Mesodermal cell (in vitro differentiated cells): ENCODE measurements at regions not wholly inside any gene's neighbourhood (a gene's known extent, or its start where the extent isn't known, plus 50 kb on each side); places are given as distances from the start of the nearest gene placed in this dataset.
"Not testable (repeated sequence)": the region's sequence is repeated elsewhere in the genome, so short reads cannot be mapped to it uniquely, and the experiment has no call there.

Experiments
- H3K27ac ChIP-seq: 2 replicates; pipeline ENCODE4 v1.7.0; 2013; ENCODE audit warnings: mild to moderate bottlenecking, low read depth, low read length, moderate library complexity; ENCODE audit not compliant: severe bottlenecking
- H3K36me3 ChIP-seq: 2 replicates; pipeline ENCODE4 v1.7.1; 2013; ENCODE audit warnings: mild to moderate bottlenecking, low read length, moderate library complexity; ENCODE audit not compliant: control insufficient read depth, insufficient read depth
- H3K4me1 ChIP-seq: one replicate; pipeline ENCODE4 v1.7.1; 2013; ENCODE audit warnings: mild to moderate bottlenecking, low read length; ENCODE audit not compliant: insufficient read depth, control insufficient read depth, poor library complexity, severe bottlenecking
- H3K4me3 ChIP-seq: 2 replicates; pipeline ENCODE4 v1.7.0; 2013; ENCODE audit warnings: low read length, control low read depth, mild to moderate bottlenecking; ENCODE audit not compliant: insufficient read depth, poor library complexity, severe bottlenecking; ENCODE audit errors: extremely low read depth
- H3K9me3 ChIP-seq: 2 replicates; pipeline ENCODE4 v1.7.1; 2013; ENCODE audit warnings: mild to moderate bottlenecking, low read length, moderate library complexity; ENCODE audit not compliant: control insufficient read depth
- WGBS, 2 experiments: methylation state at CpG; one replicate each; pipeline ENCODE4 v1.1.5; 2013; ENCODE audit warnings: missing lambda C conversion rate in 2 of 2; ENCODE audit not compliant: insufficient coverage in 2 of 2; 5-methylcytosine and 5-hydroxymethylcytosine counted together

- Histone ChIP-seq H3K36me3 (no peaks in the 10 kb centered on the region), H3K27ac (no peak overlapping the region), H3K4me1 (no peaks in the 10 kb centered on the region), H3K4me3 (no peak overlapping the region), H3K9me3 (no peaks in the 10 kb centered on the region)
Observed at GRCh38 chr4:114318309-114318708, 280.3 kb upstream of the UGT8 start.

- Histone ChIP-seq H3K9me3 (no peaks in the 10 kb centered on the region), H3K4me3 (no peak overlapping the region), H3K36me3 (no peaks in the 10 kb centered on the region), H3K4me1 (no peaks in the 10 kb centered on the region), H3K27ac (no peak overlapping the region)
- WGBS, 2 experiments, result 100% methylated on average over 2 of the region's 2 CpGs; no CpG with 5 or more reads in 1 of the 2 experiments
Observed at GRCh38 chr4:114320126-114320525, 278.5 kb upstream of the UGT8 start.

GRCh38 chr4:114321366-114321765, 277.2 kb upstream of the UGT8 start:
- Histone ChIP-seq H3K4me1 (no peaks in the 10 kb centered on the region), H3K27ac (no peak overlapping the region), H3K36me3 (no peaks in the 10 kb centered on the region), H3K4me3 (no peak overlapping the region), H3K9me3 (no peaks in the 10 kb centered on the region)
- WGBS, 2 experiments, result no CpG with 5 or more reads among the region's 3 CpGs

- Histone ChIP-seq H3K4me3 (no peak overlapping the region), H3K27ac (no peak overlapping the region), H3K4me1 (no peaks in the 10 kb centered on the region), H3K36me3 (no peaks in the 10 kb centered on the region), H3K9me3 (no peaks in the 10 kb centered on the region)
- WGBS, 2 experiments, result 59 to 62% methylated on average over 3 of the region's 3 CpGs
Observed at GRCh38 chr4:114323841-114324240, 274.8 kb upstream of the UGT8 start.

- peaks cover 3% of the 10 kb centered on the region for H3K4me1 ChIP-seq
- no peaks in the 10 kb centered on the region for H3K9me3 ChIP-seq
- 50 to 100% methylated on average over 1 of the region's 1 CpG for WGBS, 2 experiments
- H3K27ac ChIP-seq, result no peak overlapping the region
- no peak overlapping the region for H3K4me3 ChIP-seq
- H3K36me3 ChIP-seq, result no peaks in the 10 kb centered on the region
Observed at GRCh38 chr4:114326358-114326757, 272.2 kb upstream of the UGT8 start.

GRCh38 chr4:114332119-114332518, 266.5 kb upstream of the UGT8 start:
- Histone ChIP-seq H3K4me3 (no peak overlapping the region), H3K27ac (no peak overlapping the region)
- no CpG with 5 or more reads among the region's 1 CpG for WGBS, 2 experiments

GRCh38 chr4:114334363-114334762, 264.2 kb upstream of the UGT8 start:
- H3K36me3 ChIP-seq, H3K4me3 ChIP-seq, H3K27ac ChIP-seq, H3K4me1 ChIP-seq, H3K9me3 ChIP-seq: not testable (repeated sequence)

More at GRCh38 chr4:114332119-114332518, 266.5 kb upstream of the UGT8 start:
- Histone ChIP-seq H3K4me1 (peaks cover 3% of the 10 kb centered on the region), H3K36me3 (no peaks in the 10 kb centered on the region), H3K9me3 (no peaks in the 10 kb centered on the region)

GRCh38 chr4:114334884-114335330, 263.7 kb upstream of the UGT8 start:
- Histone ChIP-seq H3K4me3 (no peak overlapping the region), H3K36me3 (no peaks in the 10 kb centered on the region), H3K4me1 (peaks cover 3% of the 10 kb centered on the region), H3K9me3 (no peaks in the 10 kb centered on the region), H3K27ac (no peak overlapping the region)
- WGBS, 2 experiments, result 100% methylated on average over 1 of the region's 2 CpGs; no CpG with 5 or more reads in 1 of the 2 experiments

- Histone ChIP-seq H3K27ac (no peak overlapping the region), H3K36me3 (no peaks in the 10 kb centered on the region), H3K9me3 (no peaks in the 10 kb centered on the region)
Observed at GRCh38 chr4:114335339-114335738, 263.3 kb upstream of the UGT8 start.

GRCh38 chr4:114343015-114343414, 255.6 kb upstream of the UGT8 start:
- Histone ChIP-seq H3K9me3 (no peaks in the 10 kb centered on the region), H3K27ac (no peak overlapping the region), H3K4me1 (peaks cover 5% of the 10 kb centered on the region), H3K4me3 (no peak overlapping the region), H3K36me3 (no peaks in the 10 kb centered on the region)

More at GRCh38 chr4:114335339-114335738, 263.3 kb upstream of the UGT8 start:
- H3K4me1 ChIP-seq, result peaks cover 3% of the 10 kb centered on the region
- H3K4me3 ChIP-seq, result no peak overlapping the region

- no peak overlapping the region for H3K4me3 ChIP-seq
- 83 to 90% methylated on average over 1 of the region's 2 CpGs for WGBS, 2 experiments
- H3K27ac ChIP-seq, result no peak overlapping the region
Observed at GRCh38 chr4:114349543-114350175, 248.9 kb upstream of the UGT8 start.

More at GRCh38 chr4:114349543-114350175, 248.9 kb upstream of the UGT8 start:
- no peaks in the 10 kb centered on the region for H3K36me3 ChIP-seq
- H3K4me1 ChIP-seq, result no peaks in the 10 kb centered on the region
- no peaks in the 10 kb centered on the region for H3K9me3 ChIP-seq
